ENCODE measurements at regions not wholly inside any gene's neighbourhood (a gene's known extent, or its start where the extent isn't known, plus 50 kb on each side); places are given as distances from the start of the nearest gene placed in this dataset.
"Not testable (repeated sequence)": the region's sequence is repeated elsewhere in the genome, so short reads cannot be mapped to it uniquely, and the experiment has no call there.

- no peaks in the 10 kb centered on the region for H3K27me3 ChIP-seq
- no peaks in the 10 kb centered on the region for H3K4me1 ChIP-seq
- DNase-seq, result no peak
- FAIRE-seq, result no peak
- no peak overlapping the region for H3K27ac ChIP-seq
- no peak overlapping the region for H3K4me3 ChIP-seq
- TF ChIP-seq CTCF (IDR thresholded peaks at IDR 0.05), result no peak
- 88 to 91% methylated on average over 9 of the region's 9 CpGs for WGBS, 2 donors
- ATAC-seq, result no peak
- intact Hi-C loops (cut with DNase I), result no loop called here
- H3K36me3 ChIP-seq, result no peaks in the 10 kb centered on the region
- no peaks in the 10 kb centered on the region for H3K9me3 ChIP-seq
These were observed 91.1 kb downstream of the BUB3 start for GRCh38 chr10:123245264-123245663.

- Histone ChIP-seq H3K9me3 (no peaks in the 10 kb centered on the region), H3K36me3 (no peaks in the 10 kb centered on the region), H3K27ac (no peak overlapping the region), H3K4me3 (no peak overlapping the region), H3K27me3 (no peaks in the 10 kb centered on the region), H3K4me1 (no peaks in the 10 kb centered on the region)
- 20 to 43% methylated on average over 1 of the region's 1 CpG for WGBS, 2 donors
- intact Hi-C loops (cut with DNase I), result no loop called here
- no peak for TF ChIP-seq CTCF (IDR thresholded peaks at IDR 0.05)
- FAIRE-seq (no peak), ATAC-seq (no peak), DNase-seq (no peak)
These were observed 95.7 kb downstream of the BUB3 start for GRCh38 chr10:123249894-123250293.

- FAIRE-seq, result no peak
- 40 to 65% methylated on average over 4 of the region's 4 CpGs for WGBS, 2 donors
- DNase-seq, result no peak
- no peak for TF ChIP-seq CTCF (IDR thresholded peaks at IDR 0.05)
- H3K27ac ChIP-seq, result no peak overlapping the region
- no peaks in the 10 kb centered on the region for H3K36me3 ChIP-seq
- no peaks in the 10 kb centered on the region for H3K4me1 ChIP-seq
- no peak for ATAC-seq
- intact Hi-C loops (cut with DNase I), result no loop called here
- H3K9me3 ChIP-seq, result no peaks in the 10 kb centered on the region
- H3K27me3 ChIP-seq, result no peaks in the 10 kb centered on the region
- H3K4me3 ChIP-seq, result no peak overlapping the region
These were observed 96.4 kb downstream of the BUB3 start for GRCh38 chr10:123250640-123251039.

- FAIRE-seq, result no peak
- no peak for DNase-seq
- Histone ChIP-seq H3K4me1 (no peaks in the 10 kb centered on the region), H3K9me3 (no peaks in the 10 kb centered on the region), H3K4me3 (no peak overlapping the region), H3K36me3 (no peaks in the 10 kb centered on the region), H3K27ac (no peak overlapping the region), H3K27me3 (no peaks in the 10 kb centered on the region)
- no peak for TF ChIP-seq CTCF (IDR thresholded peaks at IDR 0.05)
- intact Hi-C loops (cut with DNase I), result no loop called here
- no peak for ATAC-seq
- 34 to 35% methylated on average over 4 of the region's 4 CpGs for WGBS, 2 donors
These were observed 98.6 kb downstream of the BUB3 start for GRCh38 chr10:123252779-123253178.

GRCh38 chr10:123254343-123254742, 100.1 kb downstream of the BUB3 start:
- H3K4me3 ChIP-seq; FAIRE-seq; H3K36me3 ChIP-seq; H3K9me3 ChIP-seq; H3K4me1 ChIP-seq; DNase-seq; H3K27ac ChIP-seq; ATAC-seq; intact Hi-C loops (cut with DNase I); H3K27me3 ChIP-seq: not testable (repeated sequence)
- WGBS, 2 donors, result 79 to 83% methylated on average over 5 of the region's 5 CpGs

All from pancreas (tissue), 10 donors.